Islet precursor cell (in vitro differentiated cells): ENCODE measurements at regions not wholly inside any gene's neighbourhood (a gene's known extent, or its start where the extent isn't known, plus 50 kb on each side); places are given as distances from the start of the nearest gene placed in this dataset.

Experiments used
- DNase-seq: peaks from one replicate; pipeline ENCODE4 v3.0.0-alpha.2; 2018

DNA sequence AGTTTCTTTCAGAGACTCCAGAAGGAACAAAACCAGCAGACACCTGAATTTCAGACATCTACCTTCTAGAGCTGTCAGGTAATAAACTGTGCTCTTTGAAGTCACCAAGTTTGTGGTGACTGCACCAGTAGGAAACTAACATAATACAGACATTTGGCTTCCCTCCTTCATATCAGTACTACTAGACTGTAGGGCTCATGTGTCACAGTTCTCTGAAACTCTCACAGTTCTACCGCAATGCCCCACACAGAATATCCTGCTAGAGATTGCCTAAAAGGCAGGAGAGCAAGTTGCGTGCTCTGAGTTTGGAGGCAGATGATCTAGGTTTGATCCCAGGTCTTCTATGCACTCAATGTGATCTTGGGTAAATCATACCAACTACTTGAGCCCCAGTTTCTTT, 205.0 kb upstream of the LRFN2 start:
- no peak for DNase-seq

- peak; percentile 92 for DNase-seq
Measured at GRCh38 chr6:40791004-40791403, 203.8 kb upstream of the LRFN2 start.

DNA sequence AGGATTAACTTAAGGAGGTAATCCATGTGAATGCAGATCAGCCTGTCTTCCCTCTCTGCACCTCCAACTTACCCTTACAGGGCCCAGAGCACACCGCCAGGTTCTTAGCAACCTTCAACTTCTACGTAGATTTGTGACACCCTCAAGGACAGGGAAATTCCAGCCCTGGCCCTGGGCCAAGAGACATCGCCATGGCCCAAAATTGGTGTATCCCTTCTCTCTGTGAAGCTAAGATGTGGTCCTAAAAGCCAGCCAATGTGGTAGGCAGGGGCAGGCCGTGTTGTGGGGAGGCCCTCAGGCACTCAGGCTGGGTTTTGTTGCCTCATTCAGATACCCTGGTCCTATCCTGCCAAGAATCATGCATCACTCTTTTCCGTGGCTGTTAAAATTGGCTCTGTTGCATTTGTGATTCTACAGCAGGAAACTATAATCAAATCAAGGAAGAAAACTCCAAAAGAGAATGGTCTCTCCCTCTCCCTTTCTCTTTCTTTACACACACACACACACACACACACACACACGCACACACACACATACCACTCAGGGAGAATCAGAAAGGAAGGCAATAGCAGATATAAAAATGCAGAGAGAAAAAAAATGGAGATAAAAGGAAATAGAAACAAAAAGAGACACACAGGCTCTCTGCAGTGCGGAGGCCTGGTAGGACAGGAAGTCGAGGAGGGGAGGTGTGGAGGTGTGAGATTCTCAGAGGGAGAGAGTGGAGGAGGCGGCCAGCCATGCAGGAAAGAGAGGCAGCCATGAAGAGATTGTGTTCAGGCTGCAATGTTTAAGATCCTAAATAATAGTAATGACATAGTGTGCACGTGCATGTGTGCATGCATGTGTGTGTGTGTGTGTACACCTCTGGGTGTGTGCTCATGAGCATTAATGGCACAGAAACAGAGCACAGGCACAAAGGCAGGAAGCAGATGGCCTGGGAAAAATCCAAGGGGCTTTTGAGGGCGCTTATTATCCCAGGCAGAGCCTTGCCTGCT, 201.8 kb upstream of the LRFN2 start:
- DNase-seq: no peak

- no peak for DNase-seq
Measured at GRCh38 chr6:40782355-40782754, 195.2 kb upstream of the LRFN2 start.

DNA sequence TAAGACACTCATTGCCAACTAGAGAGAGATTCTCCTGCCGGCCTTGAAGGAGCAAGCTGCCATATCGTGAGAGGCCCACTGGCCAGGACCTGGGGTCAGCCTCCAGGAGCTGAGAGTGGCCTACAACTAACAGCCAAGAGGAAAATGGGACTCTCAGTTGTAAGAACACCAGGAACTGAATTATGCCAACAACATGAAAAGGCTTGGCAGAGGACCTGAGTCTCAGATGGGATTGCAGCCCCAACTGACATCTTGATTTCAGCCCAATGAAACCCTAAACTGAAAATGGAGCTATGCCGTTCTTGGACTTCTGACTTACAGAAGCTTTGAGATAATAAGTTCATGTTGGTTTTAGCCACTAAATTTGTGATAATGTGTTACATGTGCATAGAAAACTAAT, 193.5 kb upstream of the LRFN2 start:
- DNase-seq: no peak

- DNase-seq: peak; percentile 75
Measured at GRCh38 chr6:40779409-40779808, 192.2 kb upstream of the LRFN2 start.

DNA sequence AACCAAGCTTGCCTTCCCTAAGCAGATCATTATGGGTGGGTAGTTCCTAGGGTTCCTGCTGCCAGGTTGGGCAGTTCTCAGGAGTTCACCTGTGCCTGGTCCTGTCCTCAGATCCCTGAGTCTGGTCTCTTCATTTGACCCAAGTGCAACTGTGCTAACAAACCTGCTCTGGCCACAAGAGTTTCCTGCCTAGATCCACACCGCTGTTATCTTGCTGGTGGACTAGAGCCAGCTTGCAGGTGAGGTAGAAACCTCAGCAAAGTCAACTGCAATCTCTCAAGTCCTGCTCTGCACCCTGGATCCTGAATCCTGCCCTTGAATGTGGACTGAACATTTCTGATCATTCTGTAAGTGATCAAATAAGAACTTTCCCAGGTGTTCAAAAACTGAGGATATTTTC, 191.8 kb upstream of the LRFN2 start:
- DNase-seq: no peak

- peak; percentile 80 for DNase-seq
Measured at GRCh38 chr6:40778196-40778595, 191.0 kb upstream of the LRFN2 start.

DNA sequence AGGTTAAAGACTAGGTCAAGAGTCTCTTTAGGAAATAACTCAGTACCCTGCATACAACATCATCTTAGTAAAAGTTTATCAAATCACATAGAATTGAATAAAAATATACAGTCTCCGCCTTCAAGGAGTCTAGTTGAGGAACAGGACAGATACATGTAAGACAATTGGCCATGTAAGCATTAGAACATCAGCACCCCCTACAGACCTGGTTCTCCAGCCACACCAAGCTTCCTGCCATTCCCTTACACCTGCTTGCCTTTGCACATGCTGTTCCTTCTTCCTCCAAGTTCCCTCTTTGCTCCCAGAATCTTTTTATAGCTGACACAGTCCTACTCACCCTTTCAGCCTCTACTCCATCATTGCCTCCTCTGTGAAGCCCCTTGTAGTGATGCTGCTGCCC, 187.8 kb upstream of the LRFN2 start:
- DNase-seq: no peak

GRCh38 chr6:40770794-40771193, 183.6 kb upstream of the LRFN2 start:
- DNase-seq: no peak

DNA sequence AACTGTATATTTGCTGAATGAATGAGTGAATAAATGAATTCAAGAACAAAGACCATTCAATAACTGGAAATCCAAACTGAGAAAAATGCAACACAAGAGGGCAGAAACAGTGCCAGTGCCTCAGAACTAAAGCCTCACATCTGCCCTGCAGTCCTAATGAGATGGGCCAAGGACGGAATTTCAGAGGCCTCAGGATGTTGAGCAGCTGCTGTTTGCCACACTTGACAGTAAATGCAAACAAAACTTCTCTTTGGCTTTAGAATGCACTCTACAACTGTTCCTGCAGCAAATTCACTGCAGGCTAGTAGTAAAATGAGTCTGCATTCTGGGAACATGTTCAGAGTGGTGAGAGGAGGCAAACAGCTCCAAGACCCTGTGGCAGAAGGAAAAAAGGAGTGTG, 177.6 kb upstream of the LRFN2 start:
- DNase-seq: no peak

- DNase-seq: no peak
Measured at GRCh38 chr6:40762981-40763380, 175.8 kb upstream of the LRFN2 start.

- no peak for DNase-seq
Measured at GRCh38 chr6:40760887-40761286, 173.7 kb upstream of the LRFN2 start.

GRCh38 chr6:40759838-40760237, 172.7 kb upstream of the LRFN2 start:
- no peak for DNase-seq

DNA sequence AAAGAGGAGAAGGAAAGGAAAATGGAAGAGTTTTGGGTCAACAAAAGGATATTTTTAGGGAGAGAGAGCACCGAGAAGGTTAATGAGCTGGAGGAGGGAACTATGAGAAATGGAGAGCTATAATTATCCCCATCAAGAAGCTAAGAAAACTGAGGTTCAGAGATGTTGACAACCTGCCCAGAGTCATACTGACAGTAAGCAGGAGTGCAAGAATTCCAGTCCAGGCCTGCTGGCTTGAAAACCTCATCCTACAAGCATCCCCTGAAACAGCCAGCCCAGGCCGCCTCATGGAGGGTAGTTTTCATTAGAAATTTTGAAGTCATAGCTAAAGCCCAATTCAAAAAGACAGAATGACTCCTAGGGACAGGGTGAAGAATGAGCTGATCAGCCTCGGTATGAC, 172.1 kb upstream of the LRFN2 start:
- DNase-seq: no peak

DNA sequence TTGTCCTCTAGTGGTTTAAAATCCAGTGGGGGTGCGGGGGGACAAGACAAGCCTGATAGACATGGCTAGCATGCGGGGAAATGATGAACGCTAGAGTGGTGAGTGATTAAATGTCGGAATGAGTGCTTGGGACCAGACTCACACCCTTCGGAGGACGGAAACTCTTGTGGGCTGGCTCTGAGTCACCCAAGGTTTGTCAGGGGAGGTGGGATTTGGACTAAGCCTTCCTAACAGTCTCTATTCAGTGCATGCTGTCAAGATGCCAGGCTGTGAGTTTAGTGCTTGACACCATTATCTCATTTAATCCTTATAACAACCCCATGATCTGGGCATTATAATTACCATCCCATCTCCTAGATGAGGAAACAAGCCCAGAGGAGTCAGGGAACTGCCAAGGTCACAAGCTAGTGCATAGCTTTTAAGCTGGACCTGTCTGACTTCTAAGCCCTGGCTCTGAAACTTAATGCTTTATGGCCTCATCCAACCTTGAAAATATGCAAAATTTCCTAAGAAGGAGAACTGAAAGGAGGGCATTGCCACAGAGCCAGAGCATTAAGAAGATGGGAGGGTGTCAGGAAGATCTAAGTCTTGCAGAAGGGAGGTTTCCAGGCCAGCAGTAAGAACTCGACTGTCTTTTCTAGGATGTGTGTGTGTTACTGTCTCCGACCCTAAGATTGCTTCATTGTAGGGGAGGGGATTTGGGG, 168.7 kb upstream of the LRFN2 start:
- peak; percentile 72 for DNase-seq

DNA sequence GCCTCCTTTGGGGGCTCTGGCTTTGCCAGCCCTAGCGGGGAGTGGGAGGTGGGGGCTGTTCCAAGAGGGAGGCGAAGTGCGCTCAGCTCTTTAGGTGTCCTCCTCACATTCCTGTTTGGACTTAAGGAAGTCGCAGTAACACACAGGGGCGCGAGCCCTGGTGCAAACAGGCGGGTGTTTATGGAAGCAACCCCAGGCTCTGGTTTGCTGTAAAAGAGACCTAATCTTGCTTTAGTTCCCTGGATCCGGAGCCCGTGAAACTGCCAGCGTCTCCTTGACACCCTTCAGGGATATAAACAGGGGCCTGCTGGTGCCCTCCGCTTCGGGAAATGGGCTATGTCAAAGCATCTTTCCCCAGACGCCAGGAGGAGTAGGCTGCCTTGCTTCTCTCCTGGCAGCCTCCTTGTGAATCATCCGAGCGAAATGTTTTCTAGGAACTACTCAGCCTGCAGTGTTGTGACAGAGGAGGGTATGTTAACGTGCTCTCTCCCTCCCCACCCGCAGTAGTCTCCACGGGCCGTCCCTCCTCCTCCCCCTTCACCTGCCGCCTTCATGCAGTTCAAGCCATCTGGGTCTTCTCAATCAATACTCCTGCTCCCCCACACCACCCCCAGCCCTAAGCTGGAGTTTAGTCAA, 168.0 kb upstream of the LRFN2 start:
- DNase-seq: peak; percentile 80

DNA sequence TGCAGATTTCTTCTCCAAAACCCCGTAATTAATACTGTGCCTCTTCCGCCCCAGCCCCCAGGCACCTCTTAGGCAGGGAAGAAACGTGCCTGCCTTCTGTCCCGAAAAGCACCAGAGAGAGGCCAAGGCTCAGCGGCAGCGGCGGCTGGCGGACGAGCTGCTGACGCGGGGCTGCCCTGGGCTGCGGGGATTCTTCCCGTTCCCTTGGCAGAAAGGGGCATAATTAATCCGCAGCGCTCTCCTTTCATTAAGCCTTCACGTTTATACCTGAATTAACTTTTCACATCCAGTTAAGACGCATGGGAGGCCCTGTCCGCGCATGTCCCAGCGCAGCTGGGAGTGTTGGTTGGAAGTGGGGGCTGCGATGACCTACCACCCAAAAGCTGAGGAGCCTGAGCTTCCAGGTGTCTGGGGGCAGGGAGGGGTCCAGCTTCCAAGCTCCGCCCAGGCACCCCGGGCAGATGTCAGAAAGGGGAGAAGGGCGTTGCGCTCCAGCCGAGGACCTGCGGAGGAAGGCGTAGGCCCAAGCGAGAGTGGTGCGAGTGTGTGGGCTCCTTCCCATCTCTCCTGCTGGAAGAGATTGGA, 167.4 kb upstream of the LRFN2 start:
- DNase-seq: no peak

DNA sequence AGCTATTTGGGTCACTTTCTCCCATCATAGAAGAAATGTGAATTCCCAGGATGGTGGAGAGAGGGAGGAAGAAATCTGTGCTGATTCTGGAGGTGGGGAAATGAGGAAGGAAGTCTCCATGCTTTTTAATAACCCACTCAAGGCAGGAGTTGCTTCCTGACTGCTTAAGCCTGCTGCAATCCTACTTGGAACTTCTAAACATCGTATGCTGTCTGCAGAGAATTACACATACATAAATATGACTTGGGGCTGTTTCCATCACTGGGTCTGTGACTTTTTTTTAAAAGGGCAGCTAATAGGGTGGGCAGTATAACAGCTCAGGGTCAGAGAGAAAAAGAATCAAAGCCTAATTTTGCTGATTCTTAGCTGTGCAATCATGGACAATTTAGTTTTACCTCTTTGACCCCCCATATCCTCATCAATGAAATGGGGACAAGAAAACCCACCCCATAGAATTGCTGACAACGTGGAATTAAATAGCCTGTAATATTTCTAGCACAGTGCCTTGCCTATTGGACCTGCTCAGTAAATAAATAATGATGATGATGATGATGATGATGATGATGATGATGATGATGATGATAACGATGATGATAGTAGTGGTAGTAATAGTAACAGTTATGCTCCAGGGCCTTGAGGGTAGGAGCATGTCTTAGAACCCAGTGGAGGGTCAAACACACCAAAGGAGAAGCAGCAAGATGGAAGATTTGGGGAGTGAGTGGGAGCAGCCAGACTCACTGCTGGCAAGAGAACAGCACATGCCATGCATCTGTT, 166.7 kb upstream of the LRFN2 start:
- DNase-seq: no peak

- no peak for DNase-seq
Measured at GRCh38 chr6:40753048-40753447, 165.9 kb upstream of the LRFN2 start.

DNA sequence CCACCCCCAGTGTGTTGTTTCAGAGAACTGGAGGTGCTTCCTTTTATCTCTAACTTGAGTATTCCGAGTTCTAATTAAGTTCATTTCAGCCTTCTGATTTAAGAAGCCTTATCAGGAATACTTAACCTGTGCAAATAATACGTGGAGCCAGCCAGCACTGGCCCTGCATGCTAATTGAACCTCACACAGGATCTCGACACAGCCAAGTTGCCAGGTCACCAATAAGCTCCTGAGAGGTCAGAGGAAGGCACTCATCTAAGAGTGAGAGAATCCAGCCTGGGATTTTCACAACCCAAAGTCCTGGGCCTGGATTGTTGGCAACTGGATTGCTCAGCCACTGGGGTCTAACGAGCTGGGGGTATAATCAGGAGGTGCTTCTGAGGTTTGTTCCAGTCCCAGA, 157.7 kb upstream of the LRFN2 start:
- DNase-seq: no peak

- DNase-seq: no peak
Measured at GRCh38 chr6:40743690-40744446, 156.7 kb upstream of the LRFN2 start.
